Gastrocnemius medialis (tissue), 4 donors: ENCODE measurements at regions not wholly inside any gene's neighbourhood (a gene's known extent, or its start where the extent isn't known, plus 50 kb on each side); places are given as distances from the start of the nearest gene placed in this dataset.

ENCODE experiments used
- POLR2A ChIP-seq, 2 donors: fragments of 450-650 bp; IDR thresholded peaks; one replicate each; pipeline ENCODE4 v1.6.1; 2017; ENCODE audit warnings: antibody characterized with exemption in 2 of 2, mild to moderate bottlenecking in 2 of 2, moderate library complexity in 2 of 2
- TF ChIP-seq, protein P1 (sequence below), 5 experiments: fragments of 450-650 bp in 3 of 5; fragments of 200-600 bp in 2 of 5; sonication (generic) in 2 of 5; IDR thresholded peaks in 4 of 5; conservative IDR thresholded peaks in 1 of 5; 1 replicate in 4 of 5; 2 replicates in 1 of 5; pipeline ENCODE4 v1.5.1; 2016 to 2019; ENCODE audit warnings: antibody characterized with exemption in 5 of 5, mild to moderate bottlenecking in 3 of 5, moderate library complexity in 3 of 5

DNA sequence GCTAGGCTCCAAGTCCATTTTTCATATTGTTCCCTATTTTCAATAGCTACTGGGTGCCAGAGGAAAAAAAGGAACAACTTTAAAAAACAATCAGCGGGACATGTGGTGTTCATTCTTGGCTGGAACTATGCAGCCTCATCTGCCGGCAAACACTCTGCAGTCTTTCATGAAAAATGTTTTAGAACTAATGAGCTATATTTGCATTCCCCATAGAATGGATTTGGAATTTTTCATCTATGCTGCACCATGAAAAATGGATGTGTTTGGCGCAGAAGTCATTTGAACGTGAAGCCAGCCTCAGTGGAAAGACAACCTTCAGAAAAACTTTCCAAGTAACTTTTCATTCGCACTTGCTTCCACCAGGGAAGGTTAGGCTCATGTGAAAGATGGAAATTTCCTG lies 270.5 kb downstream of the SKAP2 start:
- TF ChIP-seq, protein P1, sequence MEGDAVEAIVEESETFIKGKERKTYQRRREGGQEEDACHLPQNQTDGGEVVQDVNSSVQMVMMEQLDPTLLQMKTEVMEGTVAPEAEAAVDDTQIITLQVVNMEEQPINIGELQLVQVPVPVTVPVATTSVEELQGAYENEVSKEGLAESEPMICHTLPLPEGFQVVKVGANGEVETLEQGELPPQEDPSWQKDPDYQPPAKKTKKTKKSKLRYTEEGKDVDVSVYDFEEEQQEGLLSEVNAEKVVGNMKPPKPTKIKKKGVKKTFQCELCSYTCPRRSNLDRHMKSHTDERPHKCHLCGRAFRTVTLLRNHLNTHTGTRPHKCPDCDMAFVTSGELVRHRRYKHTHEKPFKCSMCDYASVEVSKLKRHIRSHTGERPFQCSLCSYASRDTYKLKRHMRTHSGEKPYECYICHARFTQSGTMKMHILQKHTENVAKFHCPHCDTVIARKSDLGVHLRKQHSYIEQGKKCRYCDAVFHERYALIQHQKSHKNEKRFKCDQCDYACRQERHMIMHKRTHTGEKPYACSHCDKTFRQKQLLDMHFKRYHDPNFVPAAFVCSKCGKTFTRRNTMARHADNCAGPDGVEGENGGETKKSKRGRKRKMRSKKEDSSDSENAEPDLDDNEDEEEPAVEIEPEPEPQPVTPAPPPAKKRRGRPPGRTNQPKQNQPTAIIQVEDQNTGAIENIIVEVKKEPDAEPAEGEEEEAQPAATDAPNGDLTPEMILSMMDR (IDR thresholded peaks at IDR 0.05 in 4 of 5, conservative IDR thresholded peaks at IDR 0.05 in 1 of 5): no peak
- TF ChIP-seq POLR2A (IDR thresholded peaks at IDR 0.05): no peak
